Transverse colon (tissue), 3 donors: ENCODE measurements at regions not wholly inside any gene's neighbourhood (a gene's known extent, or its start where the extent isn't known, plus 50 kb on each side); places are given as distances from the start of the nearest gene placed in this dataset.

ENCODE experiments used
- CTCF ChIP-seq, 5 experiments: fragments of 200-600 bp in 3 of 5; fragments of 450-650 bp in 2 of 5; sonication (generic) in 3 of 5; IDR thresholded peaks; 1 replicate in 2 of 5; 2 replicates in 3 of 5; pipeline ENCODE4 v1.5.1; 2016 to 2017; ENCODE audit warnings: antibody characterized with exemption in 5 of 5, inconsistent platforms in 3 of 5, mild to moderate bottlenecking in 2 of 5, moderate library complexity in 1 of 5
- EP300 ChIP-seq: sonication (generic); formaldehyde crosslinking; IDR thresholded peaks from one replicate; pipeline ENCODE4 v1.6.1; 2017; ENCODE audit warnings: antibody characterized with exemption, low read depth
- POLR2A ChIP-seq: fragments of 450-650 bp; IDR thresholded peaks from one replicate; pipeline ENCODE4 v1.6.1; 2016; ENCODE audit warnings: antibody characterized with exemption, mild to moderate bottlenecking, moderate library complexity

- TF ChIP-seq CTCF (IDR thresholded peaks at IDR 0.05), result no peak
- TF ChIP-seq EP300, result no peak
- TF ChIP-seq POLR2A, result no peak
Observed at GRCh38 chr2:125543968-125544514, 1111.9 kb upstream of the GYPC start.
